CD4-positive, alpha-beta T cell treated with Interleukin-6 at 100 ng/mL for 8 hours (primary cell): ENCODE measurements at regions not wholly inside any gene's neighbourhood (a gene's known extent, or its start where the extent isn't known, plus 50 kb on each side); places are given as distances from the start of the nearest gene placed in this dataset.

Experiments
- DNase-seq: peaks from one replicate; pipeline ENCODE4 v3.0.0-alpha.2; 2020; ENCODE audit warnings: mixed read lengths, low spot score

DNA sequence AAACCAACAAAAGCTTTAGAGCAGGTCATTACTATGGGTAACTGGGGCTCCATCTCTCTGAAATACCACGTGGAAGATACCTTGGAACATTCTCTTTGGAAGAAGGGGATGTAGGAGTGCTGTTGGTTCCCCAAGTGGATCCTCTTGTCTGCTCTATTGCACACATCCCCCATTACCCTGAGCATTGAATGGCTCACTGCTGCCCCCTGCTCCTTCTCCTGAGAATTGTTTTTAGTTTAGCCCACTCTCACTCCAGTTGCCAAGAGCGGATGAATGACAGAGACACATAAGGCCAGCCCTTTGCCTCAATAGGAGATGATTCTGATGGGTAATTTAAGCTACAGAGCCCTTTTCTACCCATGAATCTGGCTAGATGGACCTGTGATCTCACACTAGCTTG is 135.6 kb upstream of the SUCLG2 start:
- DNase-seq = peak; percentile 59

DNA sequence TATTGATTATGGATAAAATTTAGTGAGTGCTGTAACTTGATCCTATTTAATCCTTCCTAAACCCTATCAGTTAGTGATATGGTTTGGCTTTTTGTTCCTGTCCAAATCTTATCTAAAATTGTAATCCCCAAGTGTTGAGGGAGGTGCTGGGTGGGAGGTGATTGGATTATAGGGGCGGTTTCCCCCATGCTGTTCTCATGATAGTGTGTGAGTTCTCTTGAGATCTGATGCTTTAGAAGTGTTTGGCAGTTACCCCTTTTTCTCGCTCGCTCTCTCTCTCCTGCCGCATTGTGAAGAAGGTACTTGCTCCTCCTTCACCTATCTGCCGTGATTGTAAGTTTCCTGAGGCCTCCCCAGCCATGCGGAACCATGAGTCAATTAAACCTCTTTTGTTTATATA is 134.0 kb upstream of the SUCLG2 start:
- no peak for DNase-seq

DNA sequence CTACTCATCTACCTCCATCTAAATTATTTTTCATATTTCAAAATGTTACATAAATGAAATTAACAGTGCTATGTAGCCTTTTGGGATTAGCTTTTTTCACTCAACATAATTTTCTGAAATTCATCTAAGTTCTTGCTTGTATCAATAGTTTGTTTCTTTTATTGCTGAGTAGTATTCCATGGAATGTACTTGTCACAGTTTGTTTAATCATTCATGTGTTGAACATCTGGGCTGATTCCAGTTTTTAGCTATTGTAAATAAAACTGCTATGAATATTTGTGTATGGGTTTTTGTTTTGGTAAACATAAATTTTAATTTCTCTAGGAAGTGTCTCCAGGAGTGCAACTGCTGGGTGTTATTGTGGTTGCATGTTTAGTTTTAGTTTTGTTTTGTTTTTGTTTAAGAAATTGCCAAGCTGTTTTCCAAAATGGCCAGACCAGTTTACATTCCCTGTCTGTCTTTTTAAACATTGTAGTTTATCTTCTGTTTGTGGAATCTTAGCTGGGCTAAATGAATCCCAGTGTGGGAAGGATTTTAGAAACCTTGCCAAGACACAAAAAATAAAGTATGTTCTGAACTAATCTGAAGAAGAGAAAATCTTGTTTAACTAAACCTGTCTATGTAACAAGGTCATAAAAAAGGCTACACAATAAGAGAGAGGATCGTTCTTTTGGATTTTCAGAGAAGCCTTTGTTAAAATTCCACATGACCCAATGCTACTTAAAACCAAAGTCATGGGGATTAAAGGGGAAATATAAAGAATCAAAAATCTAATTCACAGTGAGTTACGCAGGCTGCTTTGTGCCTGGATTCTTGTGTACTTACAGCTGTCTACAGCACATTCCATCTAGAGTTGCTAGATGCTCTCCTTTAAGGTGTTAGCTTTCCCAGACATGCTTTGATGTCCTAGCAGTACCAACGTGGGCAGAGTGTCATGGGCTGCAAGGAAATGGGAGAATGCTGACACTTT is 129.2 kb upstream of the SUCLG2 start:
- no peak for DNase-seq

DNA sequence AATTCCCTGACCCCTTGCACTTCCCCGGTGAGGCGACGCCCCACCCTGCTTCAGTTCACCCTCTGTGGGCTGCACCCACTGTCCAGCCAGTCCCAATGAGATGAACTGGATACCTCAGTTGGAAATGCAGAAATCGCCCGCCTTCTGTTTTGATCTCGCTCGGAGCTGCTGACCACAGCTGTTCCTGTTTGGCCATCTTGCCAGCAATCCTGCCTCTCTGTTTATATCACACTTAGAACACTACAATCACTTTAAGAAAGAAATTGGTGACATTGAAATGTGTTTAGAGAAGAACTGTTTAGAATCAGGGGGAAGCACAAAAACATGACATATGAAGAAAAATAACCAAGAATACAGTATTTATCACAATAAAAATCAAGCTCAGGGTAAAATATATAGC is 127.5 kb upstream of the SUCLG2 start:
- DNase-seq = no peak

DNA sequence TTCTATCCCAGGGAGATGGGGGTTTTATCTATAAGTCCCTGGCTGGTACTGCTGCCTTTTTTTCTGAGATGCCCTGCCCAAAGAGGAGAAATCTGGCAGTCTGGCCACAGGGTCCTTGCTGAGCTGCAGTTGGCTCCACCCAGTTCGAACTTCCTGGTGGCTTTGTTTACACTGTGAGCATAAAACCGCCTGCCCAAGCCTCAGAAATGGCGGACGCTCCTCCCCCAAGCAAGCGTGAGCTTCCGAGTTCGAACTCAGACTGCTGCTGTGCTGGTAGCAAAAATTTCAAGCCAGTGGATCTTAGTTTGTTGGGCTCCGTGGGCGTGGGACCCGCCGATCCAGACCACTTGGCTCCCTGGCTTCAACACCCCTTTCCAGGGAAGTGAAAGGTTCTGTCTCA is 126.8 kb upstream of the SUCLG2 start:
- DNase-seq = no peak

DNA sequence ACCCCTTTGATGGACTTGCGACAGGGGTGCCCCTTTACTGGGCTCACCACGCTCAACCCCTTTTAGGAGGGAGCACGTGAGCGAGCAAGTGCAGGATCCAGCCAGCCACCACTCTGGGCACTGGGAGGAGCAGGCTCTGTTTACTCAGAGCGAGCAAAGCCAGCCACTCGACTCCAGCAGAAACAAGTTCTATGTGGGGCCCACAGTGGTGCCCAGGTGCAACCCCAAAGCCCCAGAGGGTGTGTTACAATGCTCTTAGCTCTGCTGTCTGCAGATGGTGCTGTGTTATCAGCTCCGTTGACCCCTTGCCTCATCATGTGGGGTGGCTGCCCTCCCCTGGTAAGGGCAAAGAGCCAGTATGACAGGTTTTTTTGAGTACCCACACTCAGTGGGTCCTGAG is 120.3 kb upstream of the SUCLG2 start:
- DNase-seq = no peak

DNA sequence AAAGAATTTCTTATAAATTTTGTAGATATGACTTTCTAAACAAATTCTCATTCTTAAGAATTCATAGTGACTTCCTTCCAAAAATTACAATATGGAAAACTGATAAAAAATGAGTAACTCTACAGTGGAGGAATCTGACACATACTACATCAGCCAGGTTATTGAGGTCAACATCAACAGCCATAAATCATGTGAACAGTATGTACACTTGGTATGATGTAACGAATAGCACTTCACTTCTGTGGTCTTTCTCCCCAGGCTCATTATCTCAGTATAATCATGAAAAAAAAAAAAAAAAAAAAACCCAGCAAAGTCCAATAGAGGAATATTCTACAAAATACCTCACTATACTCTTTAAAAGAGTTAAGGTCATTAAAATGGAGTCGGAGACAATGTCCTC is 111.2 kb upstream of the SUCLG2 start:
- DNase-seq = no peak

DNA sequence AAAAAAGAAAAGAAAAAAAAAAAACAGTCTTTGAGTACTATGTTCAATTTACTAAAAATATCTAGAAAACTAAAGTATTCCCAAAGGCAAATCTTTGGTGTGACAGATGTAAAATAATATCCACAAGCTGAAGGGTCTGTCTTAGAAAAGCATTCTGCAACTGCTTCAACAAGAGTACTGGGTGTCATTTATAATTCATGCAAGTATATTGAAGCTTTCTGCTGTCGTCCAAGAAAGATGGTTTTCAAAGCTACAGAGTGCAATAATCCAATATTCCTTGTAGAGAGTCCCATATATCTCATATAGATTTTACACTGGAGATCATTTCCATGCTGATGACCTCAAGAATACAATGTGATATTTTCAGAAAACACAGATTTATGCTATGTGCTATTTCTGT is 90.9 kb upstream of the SUCLG2 start:
- no peak for DNase-seq

DNA sequence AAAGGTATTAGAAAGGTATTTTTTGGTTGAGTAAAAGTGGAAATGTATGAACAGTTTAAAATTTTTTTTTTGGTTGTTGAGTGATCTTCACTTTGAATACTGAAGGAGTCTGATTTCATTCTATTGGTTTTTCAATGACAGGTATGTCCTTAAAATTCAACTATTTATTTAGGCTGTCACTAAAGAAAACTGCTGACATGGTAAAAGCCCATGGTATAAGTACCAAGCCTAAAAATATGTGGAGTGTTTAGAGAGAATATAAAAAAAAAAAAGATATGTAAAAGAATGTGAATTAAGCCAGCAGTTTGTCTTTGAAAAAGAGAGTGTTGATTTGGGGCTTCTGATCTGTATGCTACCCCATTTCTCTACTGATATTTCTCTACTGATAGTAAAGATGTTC is 90.3 kb upstream of the SUCLG2 start:
- no peak for DNase-seq

DNA sequence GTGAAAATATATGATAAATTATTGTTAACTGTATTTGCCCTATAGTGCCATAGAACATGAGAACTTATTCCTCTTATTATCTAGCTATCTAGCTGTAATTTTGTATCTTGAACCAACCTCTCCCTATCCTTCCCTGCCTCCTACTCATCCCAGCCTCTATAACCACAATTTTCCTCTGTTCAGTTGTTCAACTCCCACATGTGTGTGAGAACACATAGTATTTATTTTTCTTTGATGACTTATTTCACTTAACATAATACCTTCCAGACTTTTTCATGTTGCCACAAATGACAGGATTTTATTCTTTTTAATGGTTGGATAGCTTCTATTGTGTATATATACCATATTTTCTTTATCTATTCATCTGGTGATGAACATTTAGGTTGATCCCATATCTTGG is 85.4 kb upstream of the SUCLG2 start:
- no peak for DNase-seq

DNA sequence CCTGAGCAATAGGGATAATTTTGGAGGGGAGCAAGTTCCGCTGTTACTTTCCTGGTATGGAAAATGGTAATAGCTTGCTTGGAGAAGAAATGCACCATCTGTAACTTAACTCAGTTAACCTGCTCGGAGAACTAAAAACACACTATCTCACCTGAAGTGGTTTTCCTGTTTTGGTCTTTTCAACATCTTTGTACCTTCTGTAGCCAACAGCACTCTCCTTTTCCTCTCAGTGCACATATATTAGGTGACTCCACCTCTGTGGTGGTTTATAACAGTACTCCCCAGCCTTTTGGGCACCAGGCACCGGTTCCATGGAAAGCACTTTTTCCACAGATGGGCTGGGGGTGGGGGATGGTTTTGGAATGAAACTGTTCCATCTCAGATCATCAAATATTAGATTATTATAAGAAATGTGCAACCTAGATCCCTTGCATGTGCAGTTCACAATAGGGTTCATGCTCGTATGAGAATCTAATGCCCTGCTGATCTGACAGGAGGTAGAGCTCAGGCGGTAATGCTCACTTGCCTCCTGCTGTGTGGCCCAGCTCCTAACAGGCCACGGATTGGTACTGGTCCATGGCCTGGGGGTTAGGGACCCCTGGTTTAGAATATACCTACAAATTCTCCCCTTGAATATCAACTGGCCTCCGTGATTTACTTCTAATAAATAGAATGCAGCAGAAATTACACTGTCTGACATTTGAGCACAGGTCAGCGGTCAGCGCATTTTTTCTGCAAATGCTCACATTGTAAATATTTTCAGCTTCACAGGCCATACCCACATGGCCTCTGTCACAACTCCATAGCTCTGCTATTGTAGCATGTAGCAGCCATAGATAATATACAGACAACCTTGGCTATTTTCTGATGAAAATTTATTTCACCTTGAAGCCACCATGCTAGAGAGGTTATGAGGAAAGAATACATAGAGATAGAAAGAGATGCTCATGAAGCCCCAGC is 83.8 kb upstream of the SUCLG2 start:
- peak; percentile 50 for DNase-seq

DNA sequence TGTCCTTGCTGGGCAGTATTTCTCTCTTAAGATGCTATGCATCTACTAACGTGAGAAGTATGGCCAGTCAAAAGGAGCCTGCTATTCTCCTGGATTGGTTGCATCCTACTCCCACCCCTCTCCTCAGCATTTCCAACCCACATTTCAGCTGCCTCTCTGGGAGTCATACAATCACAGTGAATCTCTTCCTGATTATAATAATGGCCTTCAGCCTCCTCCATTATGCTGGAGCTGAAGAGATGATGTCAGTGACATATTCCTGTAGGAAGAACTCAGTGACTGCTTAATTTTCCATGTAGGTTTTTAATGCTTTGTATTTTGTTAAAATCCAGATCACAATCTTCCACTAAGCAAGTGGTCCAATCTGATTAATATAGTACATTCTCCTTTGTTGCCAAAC is 82.7 kb upstream of the SUCLG2 start:
- DNase-seq = no peak

DNA sequence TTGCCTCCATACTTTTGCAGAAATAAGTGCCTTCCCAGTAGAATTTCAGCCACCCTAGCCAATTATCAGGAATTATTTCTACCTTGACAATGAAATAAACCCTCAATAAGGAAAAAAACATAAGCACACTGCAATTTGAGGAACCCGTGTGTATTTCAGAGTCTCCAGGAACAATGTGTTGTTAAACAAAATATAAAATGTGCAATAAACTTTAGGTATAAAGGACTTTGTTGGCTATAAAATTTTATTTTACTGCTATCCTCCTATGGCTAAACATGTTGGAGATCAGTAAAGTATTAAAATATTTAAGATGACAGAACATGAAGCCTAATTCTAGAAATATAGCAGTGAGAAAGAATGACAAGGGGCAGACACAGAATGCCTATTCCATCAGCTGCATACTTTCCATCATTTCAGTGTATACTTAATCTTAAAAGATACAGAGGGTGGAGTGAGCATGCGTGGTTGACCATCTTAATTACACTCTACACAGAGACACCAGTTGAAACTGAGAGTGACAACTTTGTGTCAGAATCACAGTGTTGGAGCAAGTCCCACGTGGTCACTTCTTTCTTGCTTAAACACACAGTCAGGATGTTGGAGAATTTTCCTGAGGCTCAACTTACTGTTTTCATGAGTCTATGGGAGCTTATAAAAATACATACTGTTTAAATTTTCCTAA is 79.0 kb upstream of the SUCLG2 start:
- no peak for DNase-seq

DNA sequence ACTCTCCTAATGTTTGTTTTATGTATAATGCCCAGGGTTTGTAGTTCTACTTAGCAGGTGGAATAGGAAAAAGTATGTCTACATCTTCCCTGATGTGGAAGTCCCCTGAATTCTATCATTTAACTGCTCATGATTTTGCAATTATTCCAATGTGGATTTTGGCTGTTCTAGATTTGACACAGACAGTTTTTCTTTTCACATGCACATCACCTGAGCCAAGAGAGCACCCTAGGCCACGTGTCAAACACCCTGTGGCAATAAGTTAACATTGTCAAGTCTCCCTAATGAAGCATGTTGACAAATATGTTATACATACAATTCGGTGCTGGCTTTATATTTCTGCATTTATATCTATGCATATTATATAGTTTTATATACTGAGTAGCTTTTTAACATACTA is 70.0 kb upstream of the SUCLG2 start:
- no peak for DNase-seq

DNA sequence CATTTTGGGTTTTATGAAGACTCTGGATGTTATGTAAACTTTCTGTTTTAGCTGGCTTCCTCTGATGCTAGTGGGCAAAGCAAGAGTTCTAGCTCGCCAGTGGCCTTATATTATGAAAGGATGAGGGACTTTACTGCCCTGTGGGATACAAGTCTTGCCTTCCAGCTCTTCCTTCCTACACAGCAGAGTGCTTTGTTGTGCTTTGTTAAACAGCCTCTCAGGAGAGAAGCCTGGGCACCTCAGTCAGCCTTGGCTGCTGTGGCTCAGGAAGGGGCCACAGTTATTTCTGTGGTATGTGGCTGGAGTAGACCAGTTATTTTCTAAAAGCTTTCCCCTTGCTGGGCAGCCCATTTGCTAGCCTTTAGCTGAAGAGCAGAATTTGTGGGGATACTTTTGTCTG is 69.5 kb upstream of the SUCLG2 start:
- no peak for DNase-seq

DNA sequence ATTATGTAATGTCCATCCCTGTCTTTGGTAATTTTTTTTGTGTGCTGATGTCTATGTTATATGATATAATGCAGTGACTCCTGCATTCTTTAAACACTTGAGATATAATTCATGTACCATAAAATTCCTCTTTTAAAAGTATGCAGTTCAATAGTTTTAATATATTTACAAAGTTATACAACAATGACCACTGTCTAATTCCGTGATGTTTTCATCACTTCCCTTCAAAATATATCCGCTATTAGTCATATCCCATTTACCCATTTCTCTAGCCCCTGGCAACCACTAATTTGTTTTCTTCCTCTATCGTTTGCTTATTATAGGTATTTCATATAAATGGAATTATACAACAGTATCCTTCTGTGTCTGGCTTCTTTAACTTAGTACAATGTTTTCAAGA is 64.9 kb upstream of the SUCLG2 start:
- no peak for DNase-seq

DNA sequence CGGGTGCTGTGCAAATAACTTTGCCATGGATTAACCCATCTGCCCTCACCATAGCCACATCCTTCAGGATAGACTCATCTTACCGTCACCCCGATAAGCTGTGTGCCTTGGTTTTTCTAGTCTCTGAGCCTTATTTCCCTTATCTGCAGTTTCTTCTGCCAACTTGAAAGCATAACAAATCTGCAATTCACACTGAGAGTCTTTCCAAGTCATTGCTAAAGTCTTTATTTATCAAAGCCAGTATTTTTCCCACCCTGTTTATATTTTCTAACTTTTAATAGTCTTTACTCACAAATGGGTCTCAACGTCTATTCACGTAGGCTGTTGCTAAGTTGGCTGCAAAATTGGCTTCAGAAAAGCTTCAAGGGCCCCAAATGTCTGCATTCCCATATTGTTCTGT is 61.6 kb upstream of the SUCLG2 start:
- no peak for DNase-seq

DNA sequence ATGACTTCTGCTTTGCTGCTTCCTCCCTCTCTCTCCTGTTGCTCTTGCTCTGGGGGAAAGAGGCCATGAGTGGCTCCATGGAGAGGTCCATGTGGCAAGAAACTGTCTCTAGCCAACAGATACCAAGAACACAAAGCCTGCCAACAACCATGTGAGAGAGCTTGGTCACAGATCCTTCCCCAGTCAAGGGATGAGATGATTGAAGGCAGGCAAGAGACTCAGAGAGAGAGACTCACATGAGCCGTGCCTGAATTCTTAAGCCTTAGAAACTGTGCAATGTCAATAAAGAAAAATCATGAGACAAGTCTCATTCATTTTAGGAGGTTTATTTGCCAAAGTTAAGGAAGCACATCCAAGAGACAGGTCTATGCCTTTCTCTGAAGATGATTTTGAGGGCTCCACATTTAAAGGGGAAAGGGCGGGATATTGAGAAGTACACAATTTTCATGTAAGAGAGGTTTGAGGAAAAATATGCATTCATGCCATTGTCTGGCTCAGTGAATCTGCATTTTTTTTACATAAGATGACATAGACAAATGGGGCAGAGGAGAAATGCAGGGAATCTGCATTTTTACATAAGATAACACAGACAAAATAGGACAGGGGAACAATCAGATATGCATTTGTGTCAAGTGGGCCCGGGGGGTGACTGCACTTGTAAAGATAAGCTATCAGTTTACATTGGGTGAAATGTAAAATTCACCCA is 59.5 kb upstream of the SUCLG2 start:
- DNase-seq = no peak

DNA sequence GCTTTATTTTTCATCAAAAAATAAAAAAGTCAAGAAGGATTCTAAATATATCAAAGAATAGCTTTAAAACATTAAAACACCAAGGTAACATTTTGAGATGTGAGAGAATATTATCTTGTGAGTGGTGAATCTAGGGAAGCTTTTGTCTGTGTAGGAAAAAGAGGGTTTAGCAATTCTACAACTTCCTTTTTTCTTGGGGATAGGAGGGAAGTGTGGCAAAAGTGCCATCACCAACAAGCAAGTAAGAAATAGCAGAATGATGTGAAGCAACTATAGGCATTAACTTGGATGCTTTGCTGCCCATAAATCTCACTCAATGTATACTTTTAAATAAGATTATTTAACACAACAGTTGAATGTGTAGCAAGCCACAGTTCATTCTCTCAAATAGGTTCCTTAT is 57.8 kb upstream of the SUCLG2 start:
- DNase-seq = no peak

DNA sequence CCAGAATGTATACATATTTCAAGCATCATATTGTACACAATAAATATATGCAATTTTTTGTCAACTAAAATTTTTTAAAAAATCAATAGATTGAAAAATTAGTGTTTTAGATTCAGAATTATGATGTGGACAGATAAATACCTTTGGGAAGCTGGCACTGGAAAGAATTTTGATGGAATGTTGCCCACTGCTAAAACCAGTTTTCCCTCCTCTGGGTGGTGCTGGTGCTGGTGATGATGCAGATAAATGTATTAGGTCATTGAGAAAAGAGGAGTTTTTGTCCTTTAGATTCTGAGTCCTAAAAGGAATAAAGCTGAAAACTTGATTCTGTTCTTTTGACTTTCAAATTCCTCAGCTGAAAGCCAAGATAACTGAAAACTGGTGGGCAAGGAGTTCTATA is 56.0 kb upstream of the SUCLG2 start:
- no peak for DNase-seq

DNA sequence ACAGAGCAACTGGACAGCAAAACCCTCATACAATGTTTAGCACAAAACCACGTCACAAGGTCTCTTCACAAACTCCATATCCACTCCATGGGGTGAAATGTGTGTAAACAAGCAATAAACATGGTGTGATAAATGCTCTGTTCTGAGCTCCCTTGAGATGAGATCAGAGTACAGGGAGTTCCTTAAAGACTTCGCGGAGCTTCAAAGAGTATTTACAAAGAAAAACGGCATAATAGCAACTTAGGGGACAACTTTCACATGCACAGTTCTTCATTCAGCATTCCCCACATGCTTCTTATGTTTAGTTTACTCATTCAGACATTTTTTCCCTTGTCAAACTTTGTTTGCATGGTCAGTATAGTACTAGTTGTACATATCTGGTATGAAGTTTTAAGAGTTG is 52.5 kb upstream of the SUCLG2 start:
- DNase-seq = no peak

DNA sequence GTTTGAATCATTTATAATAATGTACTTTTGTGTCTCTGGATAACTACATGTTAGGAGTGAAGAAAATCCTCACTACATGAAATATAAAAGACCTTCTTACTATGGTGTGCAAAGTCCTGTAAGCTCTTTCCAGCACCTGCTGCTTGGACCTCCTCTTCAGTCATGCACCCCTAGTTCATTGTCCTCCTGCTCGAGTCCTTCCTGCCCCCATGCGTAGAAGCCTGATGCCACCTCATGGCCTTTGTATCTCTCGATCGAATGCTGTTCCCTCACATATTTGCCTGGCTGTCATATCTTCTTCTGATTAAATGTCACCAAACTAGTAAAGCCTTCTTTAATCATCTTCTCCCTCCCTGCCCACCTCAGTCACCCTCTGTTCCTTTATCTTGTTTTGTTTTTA is 49.9 kb upstream of the SUCLG2 start:
- DNase-seq = no peak
